Parathyroid adenoma (tissue), 2 donors: ENCODE measurements at regions not wholly inside any gene's neighbourhood (a gene's known extent, or its start where the extent isn't known, plus 50 kb on each side); places are given as distances from the start of the nearest gene placed in this dataset.

ENCODE experiments used
- H2AFZ ChIP-seq: fragments of 300-600 bp; sonication (generic); one replicate; pipeline ENCODE4 v1.7.0; 2017; ENCODE audit warnings: antibody characterized with exemption, mild to moderate bottlenecking
- H3K27ac ChIP-seq: fragments of 300-600 bp; sonication (generic); one replicate; pipeline ENCODE4 v1.7.0; 2017
- H3K27me3 ChIP-seq: fragments of 300-600 bp; sonication (generic); one replicate; pipeline ENCODE4 v1.7.0; 2017; ENCODE audit warnings: low read length; ENCODE audit not compliant: control insufficient read depth, insufficient read depth
- H3K36me3 ChIP-seq: fragments of 300-600 bp; sonication (generic); one replicate; pipeline ENCODE4 v1.7.0; 2017; ENCODE audit warnings: low read length; ENCODE audit not compliant: control insufficient read depth, insufficient read depth
- H3K4me1 ChIP-seq: fragments of 300-600 bp; sonication (generic); one replicate; pipeline ENCODE4 v1.7.0; 2017; ENCODE audit warnings: control low read depth
- H3K4me2 ChIP-seq: fragments of 300-600 bp; sonication (generic); one replicate; pipeline ENCODE4 v1.7.0; 2017; ENCODE audit warnings: low read length
- H3K4me3 ChIP-seq: fragments of 300-600 bp; sonication (generic); one replicate; pipeline ENCODE4 v1.7.0; 2017; ENCODE audit warnings: low read depth, low read length
- H3K79me2 ChIP-seq: fragments of 300-600 bp; sonication (generic); one replicate; pipeline ENCODE4 v1.7.0; 2017; ENCODE audit warnings: control low read depth
- H3K9ac ChIP-seq: fragments of 300-600 bp; sonication (generic); one replicate; pipeline ENCODE4 v1.7.0; 2017; ENCODE audit warnings: mild to moderate bottlenecking
- H3K9me3 ChIP-seq: fragments of 300-600 bp; sonication (generic); one replicate; pipeline ENCODE4 v1.7.0; 2017; ENCODE audit warnings: low read length; ENCODE audit not compliant: control insufficient read depth
- CTCF ChIP-seq: fragments of 300-600 bp; sonication (generic); IDR thresholded peaks from one replicate; pipeline ENCODE4 v1.7.0; 2017; ENCODE audit warnings: antibody characterized with exemption, mild to moderate bottlenecking
- donor health status: primary hyperparathyroidism.

GRCh38 chr7:112571852-112572607 is 91.2 kb downstream of the LSMEM1 start:
- TF ChIP-seq CTCF: no peak
- Histone ChIP-seq H3K4me3 (no peak overlapping the region), H3K9ac (no peak overlapping the region), H3K27me3 (no peaks in the 10 kb centered on the region), H3K9me3 (no peaks in the 10 kb centered on the region), H3K4me2 (peak overlapping the region; percentile 30), H3K4me1 (peaks cover 18% of the 10 kb centered on the region), H2AFZ (no peak overlapping the region), H3K79me2 (no peaks in the 10 kb centered on the region), H3K36me3 (no peaks in the 10 kb centered on the region), H3K27ac (no peak overlapping the region)

- H3K27me3 ChIP-seq: no peaks in the 10 kb centered on the region
- H3K9ac ChIP-seq: no peak overlapping the region
- no peaks in the 10 kb centered on the region for H3K9me3 ChIP-seq
- no peak overlapping the region for H3K27ac ChIP-seq
- peaks cover 18% of the 10 kb centered on the region for H3K4me1 ChIP-seq
- H3K36me3 ChIP-seq: no peaks in the 10 kb centered on the region
- H2AFZ ChIP-seq: no peak overlapping the region
- H3K79me2 ChIP-seq: no peaks in the 10 kb centered on the region
- no peak for TF ChIP-seq CTCF
- peak overlapping the region; percentile 30 for H3K4me2 ChIP-seq
- H3K4me3 ChIP-seq: no peak overlapping the region
These were observed 92.0 kb downstream of the LSMEM1 start for GRCh38 chr7:112572669-112573301.

- Histone ChIP-seq H3K9ac (no peak overlapping the region), H3K4me1 (peaks cover 18% of the 10 kb centered on the region), H3K9me3 (no peaks in the 10 kb centered on the region), H3K27ac (no peak overlapping the region), H3K36me3 (no peaks in the 10 kb centered on the region), H2AFZ (no peak overlapping the region), H3K4me3 (no peak overlapping the region), H3K27me3 (no peaks in the 10 kb centered on the region), H3K4me2 (peak overlapping the region; percentile 30), H3K79me2 (no peaks in the 10 kb centered on the region)
- no peak for TF ChIP-seq CTCF
These were observed 92.7 kb downstream of the LSMEM1 start for GRCh38 chr7:112573302-112574039.

- no peak overlapping the region for H3K27ac ChIP-seq
- H3K9ac ChIP-seq: no peak overlapping the region
- H3K4me3 ChIP-seq: no peak overlapping the region
- no peaks in the 10 kb centered on the region for H3K36me3 ChIP-seq
- H3K4me1 ChIP-seq: peaks cover 18% of the 10 kb centered on the region
- TF ChIP-seq CTCF: no peak
- H3K9me3 ChIP-seq: no peaks in the 10 kb centered on the region
- H3K27me3 ChIP-seq: no peaks in the 10 kb centered on the region
- H3K4me2 ChIP-seq: no peak overlapping the region
- H2AFZ ChIP-seq: no peak overlapping the region
- no peaks in the 10 kb centered on the region for H3K79me2 ChIP-seq
These were observed 95.1 kb downstream of the LSMEM1 start for GRCh38 chr7:112575864-112576263.
